Stimulated activated naive B cell treated with anti-CD40 and anti-IgM and Interleukin-4, amounts not matched to agents 10 μg/mL and 1 μg/mL and 100 μg/mL, for 72 hours (primary cell): ENCODE measurements at regions not wholly inside any gene's neighbourhood (a gene's known extent, or its start where the extent isn't known, plus 50 kb on each side); places are given as distances from the start of the nearest gene placed in this dataset.
A peak's percentile ranks its signal among the peaks of the same experiment; 100 is the strongest.

Experiments used
- ATAC-seq, 2 donors: fragments of 150-1000 bp; cut with Tn5 transposase; replicated peaks; 2 replicates each; pipeline ENCODE4 v1.10.0; 2021; ENCODE audit warnings: moderate library complexity in 1 of 2
- DNase-seq: peaks from one replicate; pipeline ENCODE4 v3.0.0; 2021
- H3K27ac Mint-ChIP-seq: one replicate; pipeline ENCODE4 v1.8.0; 2022; ENCODE audit warnings: mild to moderate bottlenecking, mixed read lengths
- H3K27me3 Mint-ChIP-seq, 2 donors: one replicate each; pipeline ENCODE4 v1.8.0; 2022; ENCODE audit warnings: mixed read lengths in 2 of 2
- H3K36me3 Mint-ChIP-seq, 2 donors: one replicate each; pipeline ENCODE4 v1.8.0; 2022; ENCODE audit warnings: mixed read lengths in 2 of 2, mild to moderate bottlenecking in 1 of 2
- H3K4me1 Mint-ChIP-seq, 2 donors: one replicate each; pipeline ENCODE4 v1.8.0; 2022; ENCODE audit warnings: mixed read lengths in 2 of 2, mild to moderate bottlenecking in 1 of 2
- H3K4me3 Mint-ChIP-seq, 2 donors: one replicate each; pipeline ENCODE4 v1.8.0; 2022; ENCODE audit warnings: mild to moderate bottlenecking in 2 of 2, mixed read lengths in 2 of 2, moderate library complexity in 1 of 2
- H3K9me3 Mint-ChIP-seq, 2 donors: one replicate each; pipeline ENCODE4 v1.8.0; 2022; ENCODE audit warnings: mixed read lengths in 2 of 2, mild to moderate bottlenecking in 1 of 2

- H3K27me3 Mint-ChIP-seq, result no peaks in the 10 kb centered on the region
Measured at GRCh38 chr10:90148116-90148855, 446.9 kb downstream of the KIF20B start.

GRCh38 chr10:90149563-90149962, 448.2 kb downstream of the KIF20B start:
- ATAC-seq (no peak), DNase-seq (no peak)
- no peak overlapping the region for H3K4me3 Mint-ChIP-seq
- H3K4me1 Mint-ChIP-seq, result no peaks in the 10 kb centered on the region
- H3K27ac Mint-ChIP-seq, result no peak overlapping the region
- H3K9me3 Mint-ChIP-seq, result peaks cover 0 to 1% of the 10 kb centered on the region in 2 donors
- no peaks in the 10 kb centered on the region for H3K36me3 Mint-ChIP-seq
- H3K27me3 Mint-ChIP-seq, result no peaks in the 10 kb centered on the region

More at GRCh38 chr10:90148116-90148855, 446.9 kb downstream of the KIF20B start:
- H3K9me3 Mint-ChIP-seq, result no peaks in the 10 kb centered on the region
- H3K27ac Mint-ChIP-seq, result no peak overlapping the region
- no peaks in the 10 kb centered on the region for H3K36me3 Mint-ChIP-seq
- no peaks in the 10 kb centered on the region for H3K4me1 Mint-ChIP-seq
- no peak overlapping the region for H3K4me3 Mint-ChIP-seq
- DNase-seq (no peak), ATAC-seq (no peak)

GRCh38 chr10:90162271-90162853, 461.0 kb downstream of the KIF20B start:
- DNase-seq, result no peak
- Mint-ChIP-seq H3K4me1 (peaks cover 0 to 4% of the 10 kb centered on the region in 2 donors), H3K36me3 (peaks cover 4 to 5% of the 10 kb centered on the region in 2 donors), H3K27ac (no peak overlapping the region), H3K27me3 (no peaks in the 10 kb centered on the region), H3K4me3 (no peak overlapping the region), H3K9me3 (peaks cover 4 to 7% of the 10 kb centered on the region in 2 donors)
- ATAC-seq, result no peak

- Mint-ChIP-seq H3K4me1 (peaks cover 0 to 5% of the 10 kb centered on the region in 2 donors), H3K36me3 (peaks cover 4 to 8% of the 10 kb centered on the region in 2 donors), H3K4me3 (no peak overlapping the region), H3K27me3 (no peaks in the 10 kb centered on the region), H3K27ac (peak overlapping the region; percentile 53), H3K9me3 (peaks cover 4 to 9% of the 10 kb centered on the region in 2 donors)
- DNase-seq, result no peak
- ATAC-seq, result peak; percentile 62 to 64
Measured at GRCh38 chr10:90167174-90168064, 466.0 kb downstream of the KIF20B start.

DNA sequence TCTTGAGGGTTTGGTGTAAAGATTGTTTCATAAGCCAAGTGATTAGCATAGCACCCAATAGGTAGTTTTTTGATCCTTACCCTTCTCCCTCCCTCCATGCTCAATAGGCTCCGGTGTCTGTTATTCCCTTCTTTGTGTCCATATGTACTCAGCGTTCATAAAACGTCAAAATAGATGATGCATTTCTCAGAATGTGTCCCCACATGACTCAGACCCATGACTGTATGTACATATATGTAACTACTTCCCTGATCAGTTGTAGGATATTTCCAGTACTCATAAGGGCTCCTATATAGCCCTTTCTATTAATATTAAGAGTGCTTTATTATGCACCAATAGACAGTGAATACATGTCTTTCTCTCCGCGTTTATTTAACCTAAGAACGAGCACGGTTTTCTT, 466.9 kb downstream of the KIF20B start:
- no peak overlapping the region for H3K4me3 Mint-ChIP-seq
- H3K36me3 Mint-ChIP-seq, result peaks cover 7 to 12% of the 10 kb centered on the region in 2 donors
- peaks cover 0 to 5% of the 10 kb centered on the region in 2 donors for H3K4me1 Mint-ChIP-seq
- H3K27me3 Mint-ChIP-seq, result no peaks in the 10 kb centered on the region
- peaks cover 4 to 10% of the 10 kb centered on the region in 2 donors for H3K9me3 Mint-ChIP-seq
- DNase-seq (no peak), ATAC-seq (no peak)
- H3K27ac Mint-ChIP-seq, result peak overlapping the region; percentile 26

- Mint-ChIP-seq H3K4me1 (peaks cover 0 to 5% of the 10 kb centered on the region in 2 donors), H3K9me3 (peaks cover 2 to 4% of the 10 kb centered on the region in 2 donors), H3K36me3 (peaks cover 4 to 8% of the 10 kb centered on the region in 2 donors), H3K4me3 (no peak overlapping the region), H3K27me3 (no peaks in the 10 kb centered on the region), H3K27ac (no peak overlapping the region)
- DNase-seq (no peak), ATAC-seq (no peak)
Measured at GRCh38 chr10:90171014-90171722, 469.8 kb downstream of the KIF20B start.

DNA sequence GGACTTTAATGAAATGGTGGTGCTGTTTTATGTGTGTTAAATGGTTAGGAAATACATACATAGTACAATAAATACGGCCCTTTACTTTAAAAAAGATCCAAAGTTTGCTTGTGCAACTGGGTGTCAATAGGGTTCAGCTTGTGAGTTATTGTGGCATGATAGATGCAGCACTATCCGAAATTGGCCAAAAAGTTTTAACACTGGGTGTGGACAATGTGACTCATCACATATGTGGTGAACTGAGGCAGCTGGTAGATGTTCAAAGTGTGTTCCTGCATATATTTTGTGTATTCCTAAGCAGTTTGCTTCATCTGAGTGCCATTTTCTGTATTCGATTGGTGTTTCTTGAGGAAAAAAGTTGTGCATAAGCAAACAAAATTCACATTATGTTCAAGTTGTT, 473.1 kb downstream of the KIF20B start:
- H3K27ac Mint-ChIP-seq, result no peak overlapping the region
- peaks cover 3 to 7% of the 10 kb centered on the region in 2 donors for H3K36me3 Mint-ChIP-seq
- peaks cover 0 to 3% of the 10 kb centered on the region in 2 donors for H3K9me3 Mint-ChIP-seq
- DNase-seq, result no peak
- no peaks in the 10 kb centered on the region for H3K27me3 Mint-ChIP-seq
- no peak for ATAC-seq
- no peak overlapping the region for H3K4me3 Mint-ChIP-seq
- H3K4me1 Mint-ChIP-seq, result no peaks in the 10 kb centered on the region

DNA sequence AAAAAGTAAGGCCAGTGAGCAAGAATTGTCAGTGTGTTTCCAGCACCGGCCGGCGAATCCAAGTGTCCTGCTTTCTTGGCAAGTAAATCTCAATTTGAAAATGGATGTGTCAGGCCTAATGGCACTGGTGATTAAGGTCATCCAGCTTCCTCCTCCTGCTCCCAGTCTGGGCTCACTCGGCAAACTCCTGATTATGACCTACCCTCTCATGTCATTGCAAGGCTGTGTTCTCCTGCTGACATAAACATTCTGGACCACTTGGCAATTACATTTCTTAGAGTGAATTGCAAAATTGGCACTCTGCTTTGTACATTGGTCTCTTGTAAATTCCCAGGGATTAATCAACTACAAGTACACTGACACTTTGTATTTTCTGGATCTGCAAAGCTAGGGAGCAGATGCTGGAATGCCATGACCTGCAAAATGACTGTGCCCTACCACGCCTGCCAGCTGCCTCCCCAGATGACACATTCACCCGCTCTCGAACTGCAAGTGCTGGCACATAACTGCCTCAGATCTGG, 473.8 kb downstream of the KIF20B start:
- Mint-ChIP-seq H3K4me1 (no peaks in the 10 kb centered on the region), H3K4me3 (no peak overlapping the region), H3K27me3 (no peaks in the 10 kb centered on the region), H3K36me3 (peaks cover 3 to 7% of the 10 kb centered on the region in 2 donors), H3K9me3 (peaks cover 0 to 3% of the 10 kb centered on the region in 2 donors), H3K27ac (no peak overlapping the region)
- ATAC-seq (no peak), DNase-seq (no peak)

GRCh38 chr10:90179696-90180407, 478.5 kb downstream of the KIF20B start:
- no peak for DNase-seq
- H3K36me3 Mint-ChIP-seq, result no peaks in the 10 kb centered on the region
- no peaks in the 10 kb centered on the region for H3K4me1 Mint-ChIP-seq

GRCh38 chr10:90180886-90181691, 479.7 kb downstream of the KIF20B start:
- Mint-ChIP-seq H3K36me3 (no peaks in the 10 kb centered on the region), H3K9me3 (no peaks in the 10 kb centered on the region), H3K4me1 (no peaks in the 10 kb centered on the region), H3K27me3 (no peaks in the 10 kb centered on the region), H3K27ac (no peak overlapping the region), H3K4me3 (no peak overlapping the region)
- no peak for DNase-seq
- ATAC-seq, result no peak

More at GRCh38 chr10:90179696-90180407, 478.5 kb downstream of the KIF20B start:
- no peaks in the 10 kb centered on the region for H3K9me3 Mint-ChIP-seq
- no peaks in the 10 kb centered on the region for H3K27me3 Mint-ChIP-seq
- ATAC-seq, result peak; percentile 43 to 63
- no peak overlapping the region for H3K4me3 Mint-ChIP-seq
- peak overlapping the region; percentile 14 for H3K27ac Mint-ChIP-seq

- Mint-ChIP-seq H3K9me3 (no peaks in the 10 kb centered on the region), H3K4me3 (no peak overlapping the region), H3K27me3 (no peaks in the 10 kb centered on the region), H3K4me1 (no peaks in the 10 kb centered on the region), H3K27ac (no peak overlapping the region), H3K36me3 (peaks cover 0 to 2% of the 10 kb centered on the region in 2 donors)
- ATAC-seq (no peak), DNase-seq (no peak)
Measured at GRCh38 chr10:90192825-90193224, 491.4 kb downstream of the KIF20B start.

- H3K9me3 Mint-ChIP-seq, result no peaks in the 10 kb centered on the region
- no peak overlapping the region for H3K27ac Mint-ChIP-seq
- DNase-seq (no peak), ATAC-seq (no peak)
- H3K4me3 Mint-ChIP-seq, result no peak overlapping the region
- peaks cover 0 to 2% of the 10 kb centered on the region in 2 donors for H3K36me3 Mint-ChIP-seq
- H3K27me3 Mint-ChIP-seq, result no peaks in the 10 kb centered on the region
- no peaks in the 10 kb centered on the region for H3K4me1 Mint-ChIP-seq
Measured at GRCh38 chr10:90193240-90193985, 492.0 kb downstream of the KIF20B start.
